Mesenchymal stem cell (in vitro differentiated cells and primary cell): ENCODE measurements at regions not wholly inside any gene's neighbourhood (a gene's known extent, or its start where the extent isn't known, plus 50 kb on each side); places are given as distances from the start of the nearest gene placed in this dataset.

ENCODE experiments used
- DNase-seq: peaks from one replicate; pipeline ENCODE4 v3.0.0-alpha.2; 2013
- H2AFZ ChIP-seq: one replicate; pipeline ENCODE4 v1.6.1; 2013; ENCODE audit warnings: low read depth, mild to moderate bottlenecking, control low read depth, inconsistent platforms, low read length, moderate library complexity
- H2AK5ac ChIP-seq: 2 replicates; pipeline ENCODE4 v1.6.1; 2013; ENCODE audit warnings: low read length, moderate library complexity, mild to moderate bottlenecking, inconsistent platforms; ENCODE audit not compliant: severe bottlenecking
- H2BK120ac ChIP-seq: one replicate; pipeline ENCODE4 v1.6.1; 2013; ENCODE audit warnings: low read depth, mild to moderate bottlenecking, inconsistent platforms, low read length, moderate library complexity
- H2BK12ac ChIP-seq, 2 experiments: one replicate each; pipeline ENCODE4 v1.6.1; 2013; ENCODE audit warnings: inconsistent platforms in 2 of 2, low read length in 2 of 2, mild to moderate bottlenecking in 2 of 2, moderate library complexity in 2 of 2, control low read depth in 1 of 2
- H2BK15ac ChIP-seq: one replicate; pipeline ENCODE4 v1.6.1; 2013; ENCODE audit warnings: mild to moderate bottlenecking, low read depth, inconsistent platforms; ENCODE audit not compliant: poor library complexity, severe bottlenecking
- H2BK5ac ChIP-seq: 2 replicates; pipeline ENCODE4 v1.6.1; 2013; ENCODE audit warnings: low read depth, mild to moderate bottlenecking, low read length, control low read depth, inconsistent platforms; ENCODE audit not compliant: poor library complexity, severe bottlenecking
- H3K14ac ChIP-seq, 2 experiments: one replicate each; pipeline ENCODE4 v1.6.1; 2013; ENCODE audit warnings: inconsistent platforms in 2 of 2, low read length in 2 of 2, control low read depth in 1 of 2, mild to moderate bottlenecking in 1 of 2, moderate library complexity in 1 of 2
- H3K18ac ChIP-seq, 2 experiments: one replicate each; pipeline ENCODE4 v1.6.1; 2013; ENCODE audit warnings: inconsistent platforms in 2 of 2, low read length in 2 of 2, control low read depth in 1 of 2, low read depth in 1 of 2, mild to moderate bottlenecking in 1 of 2
- H3K23ac ChIP-seq, 2 experiments: one replicate each; pipeline ENCODE4 v1.6.1; 2013; ENCODE audit warnings: inconsistent platforms in 2 of 2, low read length in 2 of 2, mild to moderate bottlenecking in 2 of 2, moderate library complexity in 2 of 2, control low read depth in 1 of 2
- H3K27ac ChIP-seq: 2 replicates; pipeline ENCODE4 v1.5.1; 2013; ENCODE audit warnings: mild to moderate bottlenecking, moderate library complexity, low read length, control low read depth, inconsistent platforms; ENCODE audit not compliant: poor library complexity, severe bottlenecking
- H3K27me3 ChIP-seq, 2 experiments: 2 replicates each; pipeline versions ENCODE4 v1.6.1 to v1.7.0; 2013; ENCODE audit warnings: low read length in 2 of 2, mild to moderate bottlenecking in 2 of 2, moderate library complexity in 2 of 2, control low read depth in 1 of 2, inconsistent platforms in 1 of 2; ENCODE audit not compliant: control insufficient read depth in 1 of 2, insufficient read depth in 1 of 2
- H3K36me3 ChIP-seq, 2 experiments: 2 replicates each; pipeline versions ENCODE4 v1.6.1 to v1.7.0; 2013; ENCODE audit warnings: low read length in 2 of 2, control low read depth in 1 of 2, inconsistent platforms in 1 of 2, low read depth in 1 of 2, mild to moderate bottlenecking in 1 of 2; ENCODE audit not compliant: insufficient read depth in 2 of 2, control insufficient read depth in 1 of 2
- H3K4ac ChIP-seq, 2 experiments: one replicate each; pipeline ENCODE4 v1.6.1; 2013; ENCODE audit warnings: inconsistent platforms in 2 of 2, low read length in 2 of 2, mild to moderate bottlenecking in 2 of 2, moderate library complexity in 2 of 2, control low read depth in 1 of 2, low read depth in 1 of 2
- H3K4me1 ChIP-seq: 2 replicates; pipeline ENCODE4 v1.6.1; 2013; ENCODE audit warnings: low read depth, low read length, control low read depth; ENCODE audit not compliant: control insufficient read depth, insufficient read depth
- H3K4me2 ChIP-seq: 2 replicates; pipeline ENCODE4 v1.6.1; 2013; ENCODE audit warnings: low read length, mild to moderate bottlenecking, inconsistent platforms; ENCODE audit not compliant: poor library complexity, severe bottlenecking
- H3K4me3 ChIP-seq, 2 experiments: 2 replicates each; pipeline versions ENCODE4 v1.5.1 to v1.7.0; 2013; ENCODE audit warnings: low read length in 2 of 2, mild to moderate bottlenecking in 2 of 2, control low read depth in 1 of 2, low read depth in 1 of 2; ENCODE audit not compliant: insufficient read depth in 1 of 2
- H3K79me1 ChIP-seq: replicated peaks from 2 replicates; pipeline ENCODE4 v1.6.1; 2013; ENCODE audit warnings: mild to moderate bottlenecking, control low read depth, low read length, inconsistent platforms; ENCODE audit not compliant: poor library complexity, severe bottlenecking
- H3K9ac ChIP-seq: 2 replicates; pipeline ENCODE4 v1.7.0; 2013; ENCODE audit warnings: mild to moderate bottlenecking, low read length, moderate library complexity
- H3K9me3 ChIP-seq: 2 replicates; pipeline ENCODE4 v1.7.0; 2013; ENCODE audit warnings: mild to moderate bottlenecking, low read length; ENCODE audit not compliant: control insufficient read depth
- H4K8ac ChIP-seq: one replicate; pipeline ENCODE4 v1.6.1; 2013; ENCODE audit warnings: inconsistent platforms, mild to moderate bottlenecking, low read length, moderate library complexity
- H4K91ac ChIP-seq: one replicate; pipeline ENCODE4 v1.6.1; 2013; ENCODE audit warnings: mild to moderate bottlenecking, low read length, inconsistent platforms
- WGBS: methylation state at CpG from one replicate; pipeline ENCODE4 v1.1.7; 2013; ENCODE audit warnings: mixed read lengths; 5-methylcytosine and 5-hydroxymethylcytosine counted together

DNA sequence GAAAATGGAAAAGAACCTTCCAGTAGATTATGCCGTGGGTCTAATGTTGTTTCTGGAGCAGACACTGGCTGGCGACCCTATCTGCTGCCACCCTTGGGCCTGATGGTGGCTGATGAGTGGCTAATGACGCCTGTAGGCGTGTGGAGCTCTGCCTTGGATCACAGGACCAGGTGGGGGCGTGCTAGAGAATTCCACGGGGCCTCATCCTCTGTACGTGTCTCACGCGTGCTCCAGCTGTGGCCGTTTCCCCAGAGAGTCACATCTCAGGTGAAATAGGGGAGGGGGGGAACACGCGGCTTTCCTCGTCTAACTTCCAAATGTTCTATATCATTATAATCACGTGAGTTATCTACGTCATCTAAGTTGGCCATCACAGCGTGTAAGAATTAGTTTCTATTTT lies 160.9 kb upstream of the SMIM21 start:
- DNase-seq, result no peak
- 79% methylated on average over 6 of the region's 16 CpGs for WGBS
- H3K4me2 ChIP-seq, result no peak overlapping the region

DNA sequence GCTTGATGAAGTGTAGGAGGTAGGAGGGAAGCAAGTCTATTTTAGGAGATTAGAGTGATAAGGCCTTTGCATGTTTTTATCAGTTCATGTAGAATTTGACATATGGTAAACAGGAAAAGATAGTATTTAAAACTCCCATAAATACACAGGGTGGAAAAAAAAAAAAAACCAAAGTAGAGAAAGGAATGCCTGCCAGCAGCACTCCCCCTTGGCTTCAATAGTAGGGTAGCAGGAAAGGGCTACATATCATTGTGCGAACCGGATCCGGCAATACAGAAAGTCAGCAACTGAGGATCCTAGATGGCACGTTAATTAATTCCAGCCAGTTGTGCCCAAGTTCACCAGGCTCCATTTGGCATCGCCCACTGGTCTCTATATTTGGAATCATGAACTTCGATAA lies 159.6 kb upstream of the SMIM21 start:
- H2BK120ac ChIP-seq, result no peak overlapping the region
- H2AFZ ChIP-seq, result no peak overlapping the region
- no peak overlapping the region for H3K14ac ChIP-seq
- H3K9ac ChIP-seq, result no peak overlapping the region
- H3K9me3 ChIP-seq, result peaks cover 20% of the 10 kb centered on the region
- no peak overlapping the region for H3K27ac ChIP-seq
- no peaks in the 10 kb centered on the region for H3K79me1 ChIP-seq
- H2BK5ac ChIP-seq, result no peak overlapping the region
- no peak for DNase-seq
- H4K8ac ChIP-seq, result no peak overlapping the region
- H3K27me3 ChIP-seq, result no peaks in the 10 kb centered on the region
- H4K91ac ChIP-seq, result no peak overlapping the region
- 82% methylated on average over 5 of the region's 6 CpGs for WGBS
- H3K4ac ChIP-seq, result no peak overlapping the region
- H3K4me1 ChIP-seq, result no peaks in the 10 kb centered on the region
- no peak overlapping the region for H2BK15ac ChIP-seq
- no peak overlapping the region for H3K4me3 ChIP-seq
- no peak overlapping the region for H3K4me2 ChIP-seq
- no peaks in the 10 kb centered on the region for H3K36me3 ChIP-seq
- no peak overlapping the region for H3K23ac ChIP-seq
- H3K18ac ChIP-seq, result no peak overlapping the region
- H2BK12ac ChIP-seq, result no peak overlapping the region
- H2AK5ac ChIP-seq, result no peak overlapping the region

More for the DNA sequence above, 160.9 kb upstream of the SMIM21 start:
- H3K36me3 ChIP-seq, result no peaks in the 10 kb centered on the region
- H3K79me1 ChIP-seq, result no peaks in the 10 kb centered on the region
- H3K27ac ChIP-seq, result no peak overlapping the region
- peak overlapping the region in 1 of 2 experiments; percentile 17 for H3K4me3 ChIP-seq
- H3K18ac ChIP-seq, result no peak overlapping the region
- H3K27me3 ChIP-seq, result no peaks in the 10 kb centered on the region
- H2BK5ac ChIP-seq, result no peak overlapping the region
- H3K9ac ChIP-seq, result no peak overlapping the region
- H4K91ac ChIP-seq, result no peak overlapping the region
- no peaks in the 10 kb centered on the region for H3K4me1 ChIP-seq
- no peak overlapping the region for H2BK120ac ChIP-seq
- H2AFZ ChIP-seq, result peak overlapping the region; percentile 42
- no peak overlapping the region for H4K8ac ChIP-seq
- no peak overlapping the region for H2BK12ac ChIP-seq
- H2BK15ac ChIP-seq, result no peak overlapping the region
- no peak overlapping the region for H2AK5ac ChIP-seq
- no peak overlapping the region for H3K4ac ChIP-seq
- H3K9me3 ChIP-seq, result peaks cover 33% of the 10 kb centered on the region
- H3K14ac ChIP-seq, result no peak overlapping the region
- H3K23ac ChIP-seq, result no peak overlapping the region

DNA sequence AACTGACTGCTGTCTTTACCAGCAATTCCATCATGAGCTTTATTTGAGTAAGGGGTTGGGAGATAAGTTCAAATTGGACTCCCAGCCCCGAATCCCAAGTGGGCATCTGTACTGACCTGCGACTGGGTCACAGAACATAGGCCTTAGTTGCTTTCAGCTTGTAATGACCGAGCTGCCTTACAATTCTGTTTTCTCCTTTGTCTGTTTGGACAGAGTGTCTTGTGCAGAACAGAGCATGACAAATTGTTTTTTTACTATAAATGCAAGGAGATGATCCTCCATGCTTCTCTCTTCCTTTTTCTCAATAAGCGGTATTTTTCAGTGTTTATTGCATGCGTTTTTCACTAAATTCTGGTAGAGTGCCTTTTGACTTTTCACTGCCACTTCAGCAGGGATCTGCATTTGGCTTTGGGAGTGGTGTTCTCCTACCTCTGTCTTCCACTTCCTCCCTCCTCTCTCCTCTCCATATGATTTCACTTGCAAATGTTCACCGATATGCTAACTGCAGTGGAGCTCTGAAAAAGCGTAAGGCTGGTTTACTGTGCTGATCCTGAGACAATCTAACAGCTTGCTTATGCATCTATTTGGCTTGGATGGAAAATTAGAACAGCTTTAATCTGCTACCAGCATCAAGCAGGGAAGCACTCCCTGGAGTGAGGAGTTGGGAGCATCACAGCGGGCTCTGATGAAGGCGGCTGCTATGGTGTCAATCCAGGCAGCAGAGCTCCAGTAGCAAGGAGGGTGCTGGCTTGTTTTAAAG lies 158.8 kb upstream of the SMIM21 start:
- Histone ChIP-seq H3K4me3 (no peak overlapping the region), H2AFZ (no peak overlapping the region), H3K27me3 (no peaks in the 10 kb centered on the region), H4K91ac (no peak overlapping the region), H2BK15ac (no peak overlapping the region), H3K9me3 (peaks cover 12% of the 10 kb centered on the region), H3K36me3 (no peaks in the 10 kb centered on the region), H2BK120ac (no peak overlapping the region), H3K27ac (no peak overlapping the region), H3K14ac (no peak overlapping the region), H3K23ac (no peak overlapping the region), H2BK12ac (no peak overlapping the region), H3K18ac (no peak overlapping the region), H2BK5ac (no peak overlapping the region), H3K9ac (no peak overlapping the region), H3K4ac (no peak overlapping the region), H2AK5ac (no peak overlapping the region), H3K4me1 (no peaks in the 10 kb centered on the region), H3K4me2 (no peak overlapping the region), H3K79me1 (no peaks in the 10 kb centered on the region), H4K8ac (no peak overlapping the region)
- DNase-seq, result no peak
- 82% methylated on average over 9 of the region's 9 CpGs for WGBS

GRCh38 chr18:75582940-75583339 lies 155.4 kb upstream of the SMIM21 start:
- Histone ChIP-seq H3K4me3 (no peak overlapping the region), H4K8ac (no peak overlapping the region), H3K79me1 (no peaks in the 10 kb centered on the region), H3K27me3 (no peaks in the 10 kb centered on the region), H3K27ac (no peak overlapping the region), H3K9me3 (no peaks in the 10 kb centered on the region), H2AFZ (no peak overlapping the region), H3K18ac (no peak overlapping the region), H4K91ac (no peak overlapping the region), H3K4me2 (no peak overlapping the region), H3K14ac (no peak overlapping the region), H3K9ac (no peak overlapping the region), H2AK5ac (no peak overlapping the region), H2BK12ac (no peak overlapping the region), H2BK120ac (no peak overlapping the region), H3K4ac (no peak overlapping the region), H3K4me1 (no peaks in the 10 kb centered on the region), H3K36me3 (no peaks in the 10 kb centered on the region), H2BK15ac (no peak overlapping the region), H3K23ac (no peak overlapping the region), H2BK5ac (no peak overlapping the region)
- DNase-seq, result no peak
- WGBS, result 84% methylated on average over 6 of the region's 6 CpGs
